Vagina (tissue), 2 donors: ENCODE measurements at regions not wholly inside any gene's neighbourhood (a gene's known extent, or its start where the extent isn't known, plus 50 kb on each side); places are given as distances from the start of the nearest gene placed in this dataset.

Experiments
- DNase-seq, 2 donors: peaks; one replicate each; pipeline ENCODE4 v3.0.0-alpha.2; 2017; ENCODE audit errors: extremely low spot score in 2 of 2
- H3K27ac ChIP-seq: fragments of 200-600 bp; sonication (generic); one replicate; pipeline ENCODE4 v1.5.1; 2019
- H3K27me3 ChIP-seq: fragments of 200-600 bp; sonication (generic); one replicate; pipeline ENCODE4 v1.5.1; 2019
- H3K36me3 ChIP-seq, 2 donors: fragments of 200-600 bp; sonication (generic); one replicate each; pipeline ENCODE4 v1.5.1; 2017 to 2019
- H3K4me1 ChIP-seq: fragments of 200-600 bp; sonication (generic); one replicate; pipeline ENCODE4 v1.5.1; 2019
- H3K4me3 ChIP-seq, 2 donors: fragments of 200-600 bp; sonication (generic); 1 replicate in 1 of 2; 2 replicates in 1 of 2; pipeline ENCODE4 v1.5.1; 2016 to 2019
- H3K9me3 ChIP-seq: fragments of 200-600 bp; sonication (generic); one replicate; pipeline ENCODE4 v1.5.1; 2019
- CTCF ChIP-seq, 3 experiments: fragments of 450-650 bp in 2 of 3; fragments of 200-600 bp in 1 of 3; sonication (generic) in 1 of 3; IDR thresholded peaks; one replicate each; pipeline ENCODE4 v1.5.1; 2017 to 2019; ENCODE audit warnings: antibody characterized with exemption in 3 of 3, mild to moderate bottlenecking in 2 of 3, moderate library complexity in 2 of 3
- POLR2A ChIP-seq, 2 donors: fragments of 450-650 bp; IDR thresholded peaks; one replicate each; pipeline ENCODE4 v1.6.1; 2017; ENCODE audit warnings: antibody characterized with exemption in 2 of 2, mild to moderate bottlenecking in 2 of 2, moderate library complexity in 2 of 2
- POLR2AphosphoS5 ChIP-seq, 2 donors: sonication (generic); formaldehyde crosslinking; IDR thresholded peaks; one replicate each; pipeline ENCODE4 v1.9.0; 2017; ENCODE audit warnings: antibody characterized with exemption in 2 of 2, mild to moderate bottlenecking in 2 of 2, low read depth in 1 of 2; ENCODE audit not compliant: insufficient read depth in 1 of 2
- intact Hi-C: fragments of 100-400 bp; cut with DNase I; formaldehyde crosslinking; loops from one replicate; pipeline ENCODE4 v1.15.1; 2023

GRCh38 chr15:87263296-87263695, 993.2 kb downstream of the NTRK3 start:
- H3K9me3 ChIP-seq: no peaks in the 10 kb centered on the region
- H3K36me3 ChIP-seq: no peaks in the 10 kb centered on the region
- H3K4me1 ChIP-seq: no peaks in the 10 kb centered on the region
- no peak for TF ChIP-seq CTCF (IDR thresholded peaks at IDR 0.05)
- no peak for TF ChIP-seq POLR2A (IDR thresholded peaks at IDR 0.05)
- TF ChIP-seq POLR2AphosphoS5 (IDR thresholded peaks at IDR 0.05; ENCODE audit: insufficient read depth in 1 of 2, low read depth in 1 of 2): no peak
- no peak for DNase-seq
- intact Hi-C loops: no loop called here
- no peak overlapping the region for H3K27ac ChIP-seq
- no peaks in the 10 kb centered on the region for H3K27me3 ChIP-seq
- H3K4me3 ChIP-seq: no peak overlapping the region

GRCh38 chr15:87245592-87245991, 1010.9 kb downstream of the NTRK3 start:
- Histone ChIP-seq H3K4me3 (no peak overlapping the region), H3K27me3 (no peaks in the 10 kb centered on the region), H3K9me3 (no peaks in the 10 kb centered on the region), H3K27ac (no peak overlapping the region), H3K4me1 (no peaks in the 10 kb centered on the region), H3K36me3 (no peaks in the 10 kb centered on the region)
- DNase-seq: no peak
- intact Hi-C loops: no loop called here
- TF ChIP-seq POLR2AphosphoS5 (IDR thresholded peaks at IDR 0.05; ENCODE audit: insufficient read depth in 1 of 2, low read depth in 1 of 2) (no peak), POLR2A (IDR thresholded peaks at IDR 0.05) (no peak), CTCF (IDR thresholded peaks at IDR 0.05) (no peak)

- Histone ChIP-seq H3K27ac (no peak overlapping the region), H3K36me3 (no peaks in the 10 kb centered on the region), H3K9me3 (no peaks in the 10 kb centered on the region), H3K27me3 (no peaks in the 10 kb centered on the region), H3K4me1 (no peaks in the 10 kb centered on the region), H3K4me3 (no peak overlapping the region)
- no peak for DNase-seq
- intact Hi-C loops: no loop called here
- TF ChIP-seq POLR2AphosphoS5 (IDR thresholded peaks at IDR 0.05; ENCODE audit: insufficient read depth in 1 of 2, low read depth in 1 of 2): no peak
- TF ChIP-seq POLR2A (IDR thresholded peaks at IDR 0.05): no peak
- no peak for TF ChIP-seq CTCF (IDR thresholded peaks at IDR 0.05)
Measured at GRCh38 chr15:87243474-87243873, 1013.1 kb downstream of the NTRK3 start.

GRCh38 chr15:87239582-87240230, 1016.8 kb downstream of the NTRK3 start:
- intact Hi-C loops: no loop called here
- DNase-seq: no peak

More at GRCh38 chr15:87239582-87240230, 1016.8 kb downstream of the NTRK3 start:
- Histone ChIP-seq H3K27ac (no peak overlapping the region), H3K4me1 (no peaks in the 10 kb centered on the region), H3K36me3 (no peaks in the 10 kb centered on the region), H3K27me3 (no peaks in the 10 kb centered on the region), H3K9me3 (no peaks in the 10 kb centered on the region), H3K4me3 (no peak overlapping the region)
- TF ChIP-seq POLR2A (IDR thresholded peaks at IDR 0.05) (no peak), CTCF (IDR thresholded peaks at IDR 0.05) (no peak), POLR2AphosphoS5 (IDR thresholded peaks at IDR 0.05; ENCODE audit: insufficient read depth in 1 of 2, low read depth in 1 of 2) (no peak)
